Retina (tissue), 1 donor: ENCODE measurements at regions not wholly inside any gene's neighbourhood (a gene's known extent, or its start where the extent isn't known, plus 50 kb on each side); places are given as distances from the start of the nearest gene placed in this dataset.
"Not testable (repeated sequence)": the region's sequence is repeated elsewhere in the genome, so short reads cannot be mapped to it uniquely, and the experiment has no call there.

ENCODE experiments used
- DNase-seq: peaks from one replicate; pipeline ENCODE4 v3.0.0-alpha.2; 2016

DNA sequence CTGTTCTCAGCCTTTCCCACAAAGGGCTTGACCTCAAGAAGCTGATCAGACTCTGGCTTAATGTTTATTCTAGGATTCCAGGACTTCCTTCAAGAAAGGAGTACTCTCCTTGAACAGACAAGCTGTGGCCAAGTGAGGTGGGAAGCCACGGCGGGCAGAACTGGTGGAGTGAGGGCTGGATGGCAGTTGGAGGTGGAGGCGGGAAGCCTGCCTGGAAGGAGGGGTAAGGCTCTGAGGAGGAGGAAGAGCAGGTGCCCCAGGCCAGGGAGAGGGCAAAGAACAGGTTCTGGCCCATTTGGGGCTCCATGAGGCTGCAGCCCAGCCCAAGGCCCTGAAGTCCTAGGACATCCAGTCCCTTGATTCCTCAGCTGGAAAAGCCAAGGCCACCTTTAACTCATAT lies 143.9 kb downstream of the CYP26B1 start:
- DNase-seq, result no peak

DNA sequence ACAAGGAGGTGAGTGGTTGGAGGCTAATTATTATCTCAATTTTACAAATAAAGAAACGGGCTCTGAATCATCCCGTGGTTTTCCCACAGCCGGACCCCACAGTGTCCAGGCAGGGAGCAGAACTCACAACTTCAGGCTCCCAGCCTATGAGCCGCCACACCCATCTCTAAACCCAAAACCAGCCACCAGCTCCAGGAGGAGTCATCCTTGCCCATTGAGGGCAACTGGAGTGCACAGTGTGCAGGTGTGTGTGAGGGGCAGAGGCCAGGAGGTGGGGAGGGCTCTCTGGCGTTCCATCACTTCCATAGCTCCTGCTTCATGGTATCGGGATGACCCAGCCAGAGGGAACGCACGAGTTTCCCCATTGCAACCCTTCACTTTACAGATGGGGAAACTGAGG lies 144.5 kb downstream of the CYP26B1 start:
- DNase-seq, result no peak

- DNase-seq, result no peak
Observed at GRCh38 chr2:72001937-72002690, 145.5 kb downstream of the CYP26B1 start.

- DNase-seq, result no peak
Observed at GRCh38 chr2:72000110-72000509, 147.6 kb downstream of the CYP26B1 start.

DNA sequence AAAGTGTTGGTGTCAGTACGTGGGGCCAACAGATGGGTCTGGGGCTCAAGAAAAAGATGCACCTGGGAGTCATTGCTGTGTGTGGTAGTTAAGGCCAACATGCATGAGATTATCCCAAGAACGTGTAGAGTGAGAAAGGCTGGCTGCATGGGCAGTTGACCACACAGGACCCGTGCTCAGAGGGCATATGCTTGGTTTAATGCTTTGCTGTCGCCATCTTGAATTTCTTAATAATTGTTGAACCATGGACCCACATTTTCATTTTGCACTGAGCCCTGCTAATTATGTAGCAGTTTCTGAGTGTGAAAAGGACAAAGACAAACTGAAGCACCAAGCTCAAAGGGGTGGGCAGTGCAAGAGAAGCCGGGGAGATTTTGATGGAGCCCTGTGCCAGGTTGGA lies 148.1 kb downstream of the CYP26B1 start:
- no peak for DNase-seq

DNA sequence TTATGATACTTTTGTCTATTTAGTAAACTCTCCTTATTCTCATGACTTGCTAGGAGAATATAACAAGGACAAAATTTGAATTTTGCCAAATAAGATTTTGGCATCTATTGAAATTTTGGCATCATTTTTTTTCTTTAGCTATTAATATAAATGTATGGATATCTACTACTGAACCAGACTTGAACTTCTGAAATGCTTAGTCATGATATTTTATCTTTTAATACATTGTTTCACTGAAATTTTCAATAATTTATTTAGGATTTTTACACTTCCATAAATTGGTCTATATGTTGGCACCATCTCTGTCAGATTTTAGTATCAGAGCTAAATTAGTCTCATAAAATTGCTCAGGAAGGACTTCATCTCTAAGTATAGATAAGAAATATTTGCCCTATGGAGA lies 149.8 kb downstream of the CYP26B1 start:
- DNase-seq, result no peak

GRCh38 chr2:71995067-71995665 lies 152.5 kb downstream of the CYP26B1 start:
- DNase-seq, result no peak

DNA sequence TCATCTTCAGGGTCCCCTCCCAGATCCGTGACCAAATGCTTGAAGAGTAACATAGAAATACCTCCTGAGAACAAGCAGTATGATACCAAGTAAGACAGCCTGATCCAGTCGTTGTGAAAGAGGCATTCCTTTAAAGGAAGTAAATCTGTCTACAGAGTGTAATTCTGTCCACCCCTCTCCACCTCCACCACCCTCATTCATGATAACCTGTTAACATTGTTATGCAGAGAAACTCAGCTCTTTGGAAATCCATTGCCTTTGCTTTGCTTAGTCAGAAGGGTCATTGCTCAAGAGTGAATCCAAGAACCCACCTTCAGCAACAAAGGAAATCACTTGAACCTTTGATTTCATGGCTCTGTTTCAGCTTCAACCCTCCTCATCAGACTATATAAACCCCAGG lies 155.6 kb downstream of the CYP26B1 start:
- no peak for DNase-seq

- no peak for DNase-seq
Observed at GRCh38 chr2:71991397-71991796, 156.3 kb downstream of the CYP26B1 start.

DNA sequence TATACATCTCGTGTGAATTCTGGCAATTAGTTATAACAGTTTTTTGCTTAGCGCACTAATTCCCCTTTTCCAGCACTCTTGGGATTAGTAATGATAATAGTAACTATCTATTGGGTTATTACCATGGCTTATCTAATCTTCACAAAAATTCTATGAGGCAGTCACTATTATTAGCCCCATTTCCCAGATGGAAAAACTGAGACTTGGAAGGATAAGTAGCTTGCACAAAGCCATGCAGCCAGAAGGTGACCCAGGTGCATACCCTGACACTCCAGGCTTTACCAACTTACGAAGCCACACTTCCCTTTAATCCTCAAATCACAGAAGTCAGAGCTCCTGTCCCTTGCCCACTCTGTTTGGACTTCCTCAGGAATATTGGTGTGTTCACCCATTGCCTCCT lies 156.8 kb downstream of the CYP26B1 start:
- DNase-seq, result no peak

DNA sequence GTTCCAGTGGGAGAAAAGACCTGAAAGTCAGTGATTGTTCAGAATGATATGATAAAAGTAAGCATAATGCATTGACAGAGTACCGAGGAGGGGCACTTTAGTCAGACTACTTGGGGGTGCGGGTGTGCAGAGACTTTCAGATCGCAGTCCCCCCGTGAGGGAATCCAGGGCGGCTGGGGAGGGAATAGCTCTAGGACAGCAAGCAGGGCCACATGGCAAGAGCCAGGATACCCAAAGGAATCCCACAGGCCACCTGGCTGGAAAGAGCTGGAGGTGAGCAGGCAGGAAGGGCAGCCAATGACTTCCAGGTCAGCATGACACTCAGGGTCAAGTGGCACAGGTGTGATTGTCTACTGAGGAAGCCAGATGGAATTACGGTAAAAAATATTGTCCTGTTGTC lies 157.5 kb downstream of the CYP26B1 start:
- DNase-seq, result no peak

DNA sequence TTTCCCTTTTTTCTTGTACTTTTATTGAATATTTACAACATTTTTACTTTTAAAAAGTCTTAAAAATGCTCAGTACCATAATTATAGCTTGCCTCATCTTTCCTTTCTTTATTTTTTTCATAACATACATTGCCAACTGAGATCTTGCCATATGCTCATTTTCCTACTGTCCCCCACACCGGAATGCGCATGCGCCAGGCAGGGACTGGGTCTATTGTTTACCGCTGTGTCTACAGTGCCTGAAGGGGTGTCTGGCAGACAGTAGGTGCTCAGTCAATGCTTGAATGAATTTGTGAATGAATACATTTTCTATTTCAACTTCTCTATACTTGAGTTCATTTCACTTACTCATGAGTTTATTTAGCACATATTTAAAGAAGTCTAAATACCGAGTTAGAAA lies 158.0 kb downstream of the CYP26B1 start:
- no peak for DNase-seq

DNA sequence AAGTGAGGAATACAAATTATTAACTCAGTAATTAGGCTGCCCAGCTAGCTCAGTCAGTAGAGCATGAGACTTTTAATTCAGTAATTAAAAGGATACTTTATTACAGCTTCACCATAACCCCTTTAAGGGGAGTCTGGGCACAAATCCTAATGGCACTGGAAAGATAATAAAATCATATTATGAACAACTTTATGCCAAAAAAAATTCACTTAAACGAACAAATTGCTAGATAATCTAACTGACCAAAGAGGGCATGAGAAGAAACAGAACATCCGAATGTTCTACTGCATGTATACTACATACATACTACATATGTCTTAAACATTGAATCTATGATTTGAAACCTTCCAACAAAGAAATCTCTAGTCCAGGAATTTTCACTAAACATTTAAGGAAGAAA lies 159.5 kb downstream of the CYP26B1 start:
- DNase-seq, result no peak

GRCh38 chr2:71976685-71977084 lies 171.0 kb downstream of the CYP26B1 start:
- no peak for DNase-seq

- no peak for DNase-seq
Observed at GRCh38 chr2:71974846-71975245, 172.8 kb downstream of the CYP26B1 start.

DNA sequence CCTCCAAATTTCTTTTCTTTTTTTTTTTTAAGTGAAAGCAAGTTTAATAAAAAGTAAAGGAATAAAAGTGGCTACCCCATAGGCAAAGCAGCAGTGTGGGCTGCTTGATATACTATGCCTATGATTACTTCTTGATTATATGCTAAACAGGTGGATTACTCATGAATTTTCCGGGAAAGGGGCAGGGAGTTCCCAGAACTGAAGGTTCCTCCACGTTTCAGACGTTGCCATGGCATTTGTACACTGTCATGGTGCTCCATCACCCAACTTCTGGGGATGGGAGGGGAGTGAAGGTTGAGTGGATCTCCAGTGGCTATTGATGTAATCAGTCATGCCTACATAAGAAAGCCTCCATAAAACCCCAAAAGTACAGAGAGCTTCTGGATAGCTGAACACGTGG lies 176.2 kb downstream of the CYP26B1 start:
- no peak for DNase-seq

DNA sequence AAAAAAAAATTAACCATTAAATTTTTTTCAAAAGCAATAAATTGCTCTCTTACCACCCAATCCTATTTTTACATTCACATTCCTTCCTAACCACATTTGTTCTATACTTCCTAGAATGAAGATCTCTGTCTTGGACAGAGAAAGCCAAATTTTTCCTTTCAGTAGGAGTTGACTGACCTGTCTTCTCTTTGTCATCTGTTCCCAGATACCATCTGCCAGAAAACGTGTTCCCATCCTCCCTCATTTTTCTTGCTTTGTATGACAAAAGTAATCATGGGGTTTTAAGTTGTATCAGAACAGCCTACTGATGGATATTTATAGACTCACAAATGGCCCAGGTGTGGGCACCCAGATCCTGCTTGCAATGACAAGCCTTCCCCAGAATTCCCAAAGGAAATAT lies 182.1 kb downstream of the CYP26B1 start:
- DNase-seq, result no peak

- no peak for DNase-seq
Observed at GRCh38 chr2:71962911-71963694, 184.6 kb downstream of the CYP26B1 start.

DNA sequence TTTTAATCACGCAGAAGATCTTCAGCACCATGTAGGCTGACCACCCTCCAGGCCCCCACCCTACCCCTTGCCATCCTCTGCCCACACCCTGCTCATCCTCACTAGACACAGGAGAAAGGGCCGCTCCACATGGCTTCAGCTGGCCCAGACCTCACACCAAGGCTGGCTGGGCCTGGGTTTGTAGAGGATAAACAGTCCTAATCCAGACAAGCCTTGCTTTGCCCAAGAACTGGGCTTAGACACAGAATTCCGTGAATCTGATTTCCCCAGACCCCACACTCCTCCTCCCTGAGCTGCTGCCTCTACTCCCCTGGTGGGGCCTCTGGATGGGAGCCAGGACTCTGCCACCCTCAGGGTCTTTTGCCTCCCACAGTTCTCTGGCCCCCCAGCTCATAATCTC lies 185.3 kb downstream of the CYP26B1 start:
- DNase-seq, result no peak

GRCh38 chr2:71961289-71962027 lies 186.2 kb downstream of the CYP26B1 start:
- DNase-seq, result no peak

GRCh38 chr2:71959494-71959893 lies 188.2 kb downstream of the CYP26B1 start:
- no peak for DNase-seq

- DNase-seq, result not testable (repeated sequence)
Observed at GRCh38 chr2:71958426-71958825, 189.2 kb downstream of the CYP26B1 start.

DNA sequence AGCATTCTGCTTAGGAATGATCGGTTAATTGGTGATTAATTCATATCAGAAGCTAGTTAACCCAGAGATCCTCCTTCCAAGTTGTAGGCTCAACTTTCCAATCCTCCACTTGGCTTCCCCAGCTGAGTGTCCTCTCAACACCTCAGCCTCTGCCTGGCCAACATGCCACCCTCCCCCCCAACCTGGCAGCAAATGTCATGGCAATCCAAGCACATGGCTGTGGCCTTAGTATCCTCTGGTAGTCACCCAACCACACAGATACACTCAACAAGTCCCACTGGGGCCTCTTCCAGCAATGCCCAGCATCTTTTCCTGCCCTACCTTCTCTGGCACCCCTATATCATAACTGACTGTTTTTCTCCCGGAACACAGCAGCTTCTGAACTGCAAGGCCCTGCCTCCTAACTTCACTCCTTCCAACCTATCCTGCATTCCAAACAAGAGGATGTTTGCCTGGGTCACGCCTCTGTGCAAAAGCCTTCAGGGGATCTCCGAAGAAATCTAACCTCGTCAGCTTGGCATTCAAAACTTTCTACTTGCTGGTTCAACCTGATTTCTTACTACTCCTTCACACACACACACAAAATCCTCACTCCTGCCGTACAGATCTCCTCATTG lies 195.0 kb downstream of the CYP26B1 start:
- DNase-seq, result no peak
